HG02763 (cell line): ENCODE measurements at regions not wholly inside any gene's neighbourhood (a gene's known extent, or its start where the extent isn't known, plus 50 kb on each side); places are given as distances from the start of the nearest gene placed in this dataset.

ENCODE experiments used
- ATAC-seq: cut with Tn5 transposase; IDR thresholded peaks from one replicate; pipeline ENCODE4 v1.9.1; 2021; ENCODE audit warnings: mild to moderate bottlenecking, moderate library complexity; ENCODE audit not compliant: unreplicated experiment

- ATAC-seq: no peak
Observed at GRCh38 chr2:164102366-164102765, 366.6 kb upstream of the FIGN start.

DNA sequence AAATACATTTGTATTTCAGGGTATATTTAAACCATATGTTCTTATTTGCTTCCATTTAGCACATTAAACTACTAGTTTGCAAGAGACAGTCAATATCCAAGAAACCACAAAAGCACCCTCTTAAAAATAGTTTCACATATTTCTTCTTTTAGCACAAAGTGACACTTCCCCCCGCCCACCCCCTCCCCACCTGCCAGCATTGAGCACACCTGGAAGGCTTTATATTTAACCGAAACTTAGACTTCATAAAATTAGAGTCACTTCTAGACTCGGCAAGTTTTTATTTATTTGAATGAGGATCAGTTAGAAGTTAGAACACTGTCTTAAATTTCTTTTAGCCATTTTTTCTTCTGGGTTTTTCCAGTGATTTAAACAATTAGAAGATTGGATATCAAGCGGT lies 355.9 kb upstream of the FIGN start:
- no peak for ATAC-seq

GRCh38 chr2:164090533-164090932 lies 354.7 kb upstream of the FIGN start:
- no peak for ATAC-seq

DNA sequence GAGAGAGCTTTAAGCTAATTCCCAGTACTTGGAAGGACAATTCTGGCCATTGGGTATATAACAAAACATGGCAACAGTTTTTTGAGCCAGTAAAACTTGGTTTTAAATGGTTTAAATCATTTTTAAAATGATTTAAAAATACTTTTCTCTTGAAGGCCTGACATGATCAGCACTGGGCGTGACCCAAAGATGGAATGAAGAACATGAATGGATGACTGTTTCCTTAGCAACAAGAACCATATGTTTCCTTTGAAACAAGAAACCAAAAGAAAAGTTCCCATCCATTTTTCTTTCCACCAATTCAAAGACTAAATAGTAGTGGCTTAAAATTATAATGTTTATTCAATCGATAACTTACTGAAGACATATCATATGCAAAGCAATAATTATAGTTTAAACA lies 348.3 kb upstream of the FIGN start:
- ATAC-seq: no peak

GRCh38 chr2:164080486-164080885 lies 344.7 kb upstream of the FIGN start:
- ATAC-seq: no peak

DNA sequence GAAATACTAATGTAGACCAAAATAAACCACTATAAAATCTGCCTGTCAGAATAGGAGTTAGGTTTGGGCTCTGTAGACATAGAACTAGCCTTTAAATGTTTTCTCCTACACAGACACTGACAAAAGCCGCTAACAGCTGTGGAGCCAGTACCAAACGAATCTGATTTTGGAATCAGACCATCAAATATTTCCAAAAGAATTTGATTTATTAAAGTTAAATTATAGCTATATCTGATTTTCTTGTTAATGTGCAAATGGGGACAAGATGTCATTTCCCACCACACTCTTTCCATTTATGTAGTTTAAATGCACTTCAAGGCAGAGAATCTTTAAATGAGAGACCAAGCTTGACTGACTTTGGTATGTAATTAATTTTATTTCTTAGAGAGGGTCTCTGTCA lies 343.4 kb upstream of the FIGN start:
- no peak for ATAC-seq

DNA sequence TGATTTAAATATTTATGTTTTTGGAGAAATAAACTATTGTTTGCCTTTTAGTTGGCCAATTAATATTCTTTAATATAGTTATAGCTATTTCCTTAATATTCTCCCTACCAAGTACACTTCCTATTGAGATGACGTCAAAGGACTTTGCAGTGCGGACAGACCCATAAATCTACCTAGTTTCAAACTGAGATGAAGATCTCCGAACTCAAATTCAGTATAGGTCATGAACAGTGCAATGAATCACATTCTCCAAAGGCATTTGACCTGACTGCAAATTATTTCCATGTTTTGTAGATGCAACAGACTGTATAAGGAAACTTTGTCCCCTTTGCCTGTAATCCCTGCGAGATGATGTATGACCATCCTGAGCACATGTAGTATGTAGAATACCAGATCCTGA lies 342.6 kb upstream of the FIGN start:
- ATAC-seq: no peak

DNA sequence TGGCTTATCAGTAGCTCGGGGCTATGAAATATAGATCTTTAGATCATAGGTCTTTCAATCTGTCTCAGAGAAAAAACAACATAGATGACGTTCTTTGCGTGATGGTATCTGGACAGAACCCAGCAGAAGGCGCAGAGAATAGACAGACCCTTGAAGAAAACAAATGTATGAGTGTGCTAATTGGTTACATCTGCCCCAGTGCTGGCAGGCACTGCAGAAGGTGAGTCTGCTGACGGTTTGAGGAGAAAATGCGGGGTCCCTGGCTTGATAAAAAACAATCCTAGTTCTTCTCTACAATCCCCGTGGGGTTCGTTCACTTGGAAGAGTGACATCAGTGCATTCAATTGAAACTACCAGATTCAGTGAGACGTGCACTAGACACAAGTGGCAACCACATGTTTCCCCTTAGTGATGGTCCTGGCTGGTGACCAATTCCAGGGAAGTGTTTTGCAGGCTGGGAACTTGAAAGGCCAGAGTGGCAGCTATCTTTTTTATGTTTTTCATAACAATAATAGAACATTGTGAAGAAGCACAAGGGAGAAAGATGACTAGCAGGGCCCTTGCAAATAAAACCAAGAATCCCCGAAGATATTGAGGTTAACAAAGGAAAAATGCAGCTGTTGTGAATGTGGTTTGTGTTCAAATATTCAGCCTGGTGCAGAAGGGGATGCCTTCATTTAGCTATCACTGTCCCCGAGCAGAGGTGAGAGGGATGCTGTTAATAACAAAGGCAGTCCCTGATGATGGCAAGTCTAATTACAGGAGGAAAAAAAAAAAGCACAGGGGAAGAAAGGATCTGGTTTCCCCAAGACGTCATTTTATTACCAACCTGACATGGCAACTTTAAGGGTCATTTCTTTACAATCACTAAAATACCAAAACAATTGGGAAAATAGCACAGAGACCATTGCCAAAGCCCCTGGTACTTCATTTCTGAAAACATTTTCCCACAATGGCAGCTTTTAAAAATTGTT lies 337.6 kb upstream of the FIGN start:
- no peak for ATAC-seq

DNA sequence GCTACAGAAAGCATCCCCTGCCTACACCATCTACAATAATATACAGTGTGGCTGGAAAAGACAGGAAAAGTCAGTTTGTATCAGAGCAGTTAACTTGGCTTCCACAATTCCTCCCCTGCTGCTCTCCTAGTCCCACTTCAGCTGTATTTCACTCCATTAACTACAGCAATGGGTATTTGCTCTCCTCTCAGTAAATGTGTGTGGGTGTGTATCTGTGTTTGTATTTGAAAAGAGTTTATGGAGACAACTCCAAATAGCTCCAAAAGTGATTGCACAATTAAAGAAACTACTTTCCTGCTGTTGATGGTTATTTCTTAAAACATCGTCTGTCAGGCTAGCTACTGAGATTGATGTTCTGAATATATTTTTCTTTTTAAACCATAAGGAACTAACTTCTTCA lies 333.7 kb upstream of the FIGN start:
- no peak for ATAC-seq

GRCh38 chr2:164068063-164068462 lies 332.3 kb upstream of the FIGN start:
- ATAC-seq: no peak

DNA sequence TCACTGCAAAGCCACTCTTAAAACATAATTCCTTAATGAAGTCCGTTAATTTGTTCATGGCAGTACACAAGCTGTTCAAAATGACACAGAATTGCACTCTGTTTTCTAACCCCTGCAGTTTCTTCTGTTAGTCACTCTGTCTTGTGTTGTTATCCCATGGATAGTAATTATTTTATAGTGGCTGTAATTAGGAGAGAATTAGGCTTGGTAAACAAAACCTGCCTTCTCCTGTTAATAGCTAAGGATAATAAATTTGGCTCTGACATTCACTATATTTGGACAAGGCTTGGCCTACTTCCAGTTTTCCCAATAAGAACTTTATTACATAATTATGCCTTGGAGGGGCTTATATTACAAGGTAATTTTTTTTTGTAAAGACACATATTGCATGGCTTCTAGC lies 330.3 kb upstream of the FIGN start:
- ATAC-seq: no peak

DNA sequence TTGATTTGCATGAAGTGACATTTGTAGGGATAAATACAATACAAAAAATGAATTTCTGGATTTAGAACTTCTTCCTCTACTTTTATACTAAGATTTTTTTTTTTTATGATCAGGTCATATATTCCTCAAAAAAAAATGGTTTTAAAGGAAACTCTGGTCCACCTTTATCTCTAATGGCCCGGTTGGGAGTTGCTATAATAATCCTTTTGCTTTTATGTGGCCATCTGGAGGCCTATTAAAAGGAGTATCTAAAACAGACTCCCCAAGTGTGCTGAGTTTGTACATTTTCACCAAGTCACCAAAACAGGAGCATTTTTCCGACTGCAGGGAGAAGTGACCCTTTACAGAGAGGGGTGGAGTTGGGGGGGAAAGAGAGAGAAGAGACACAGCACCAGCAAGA lies 329.2 kb upstream of the FIGN start:
- ATAC-seq: no peak

GRCh38 chr2:164061129-164061746 lies 325.4 kb upstream of the FIGN start:
- ATAC-seq: no peak

DNA sequence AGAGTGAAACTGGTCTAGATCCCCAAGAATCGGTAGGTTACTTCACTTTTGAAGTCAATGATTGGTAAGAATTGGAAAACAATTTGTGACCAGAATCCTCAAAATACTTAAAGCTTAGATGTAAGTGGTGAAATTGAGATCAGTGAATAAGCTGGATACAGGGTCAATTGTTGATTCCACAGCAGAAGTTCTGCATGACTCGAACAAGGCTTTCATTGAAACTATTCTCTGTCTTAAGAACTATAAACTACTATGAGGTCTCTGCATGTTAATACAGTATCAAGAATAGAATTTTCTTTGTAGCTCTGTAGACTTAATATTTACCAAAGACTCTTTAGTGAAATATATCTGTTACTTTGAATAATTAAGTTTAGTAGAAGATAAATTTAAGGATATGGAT lies 324.2 kb upstream of the FIGN start:
- no peak for ATAC-seq

- no peak for ATAC-seq
Observed at GRCh38 chr2:164055623-164056022, 319.8 kb upstream of the FIGN start.

DNA sequence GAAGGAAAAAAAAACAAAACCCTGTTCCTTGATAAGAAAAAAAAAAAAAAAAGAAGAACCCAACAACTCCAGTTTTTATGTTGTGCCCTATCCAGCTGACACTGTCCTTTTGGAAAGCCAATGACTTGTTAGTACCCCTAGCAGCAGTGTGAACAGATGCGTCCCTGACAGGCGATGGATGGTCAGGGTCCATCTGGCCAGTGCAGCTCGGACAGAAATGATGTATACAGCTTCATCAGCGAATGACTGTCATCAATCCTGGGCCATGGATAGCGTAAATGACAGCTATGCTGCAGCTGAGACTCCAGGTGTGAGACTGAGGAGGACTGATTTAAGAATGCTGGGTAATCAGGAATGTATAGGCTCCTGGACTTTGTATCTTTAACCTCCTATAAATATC lies 318.8 kb upstream of the FIGN start:
- ATAC-seq: no peak

DNA sequence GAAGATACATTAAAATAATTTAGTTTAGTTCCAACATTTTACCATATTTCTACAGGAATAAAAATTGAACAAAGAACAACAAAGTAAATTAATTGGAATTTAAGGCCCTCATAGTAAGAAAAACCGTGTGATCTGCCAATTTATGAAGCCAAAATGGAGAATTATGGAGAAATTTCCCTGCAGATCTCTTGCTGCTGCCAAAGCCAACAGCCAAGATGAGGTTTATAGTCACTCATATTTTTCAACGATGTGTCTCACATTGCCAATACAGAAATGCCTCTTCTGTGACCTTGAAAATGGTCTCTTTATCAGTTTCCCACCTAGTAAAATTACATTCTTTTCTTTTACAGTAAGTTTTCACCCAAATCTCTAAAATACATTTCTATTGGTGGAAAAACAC lies 317.2 kb upstream of the FIGN start:
- no peak for ATAC-seq

- no peak for ATAC-seq
Observed at GRCh38 chr2:164052006-164052405, 316.2 kb upstream of the FIGN start.

- ATAC-seq: no peak
Observed at GRCh38 chr2:164048729-164049128, 312.9 kb upstream of the FIGN start.

- no peak for ATAC-seq
Observed at GRCh38 chr2:164046040-164046439, 310.2 kb upstream of the FIGN start.

GRCh38 chr2:164044622-164045021 lies 308.8 kb upstream of the FIGN start:
- ATAC-seq: no peak

GRCh38 chr2:164039270-164039669 lies 303.5 kb upstream of the FIGN start:
- no peak for ATAC-seq
